ENCODE measurements at regions not wholly inside any gene's neighbourhood (a gene's known extent, or its start where the extent isn't known, plus 50 kb on each side); places are given as distances from the start of the nearest gene placed in this dataset.

- H3K4me1 ChIP-seq (ENCODE audit: control insufficient read depth, insufficient read depth, low read length), result no peaks in the 10 kb centered on the region; the same call in 1 of the 2 replicates
- no peak for TF ChIP-seq ZBTB48 (tag by site-specific recombination; IDR thresholded peaks at IDR 0.05)
- CTCF ChIA-PET, result interaction anchor here (0.7 to 0.9 kb wide), 2 partner anchors 85 to 1422 kb away, joined by 3 read pairs; no protein-coding TSS in a partner anchor
- H3K9me3 ChIP-seq (ENCODE audit: control insufficient read depth, insufficient read depth, low read depth, low read length), result no peaks in the 10 kb centered on the region
- POLR2A ChIA-PET, result no interaction called here
- H3K36me3 ChIP-seq (ENCODE audit: control insufficient read depth in 2 of 2, insufficient read depth in 1 of 2, low read length in 2 of 2), result no peaks in the 10 kb centered on the region
- H3K4me3 ChIP-seq (ENCODE audit: low read depth, low read length), result no peak overlapping the region
- no peak overlapping the region for H3K27ac ChIP-seq (ENCODE audit: extremely low read depth, low read depth, low read length)
Measured at GRCh38 chr5:51043745-51044144, 339.5 kb upstream of the ISL1 start.

DNA sequence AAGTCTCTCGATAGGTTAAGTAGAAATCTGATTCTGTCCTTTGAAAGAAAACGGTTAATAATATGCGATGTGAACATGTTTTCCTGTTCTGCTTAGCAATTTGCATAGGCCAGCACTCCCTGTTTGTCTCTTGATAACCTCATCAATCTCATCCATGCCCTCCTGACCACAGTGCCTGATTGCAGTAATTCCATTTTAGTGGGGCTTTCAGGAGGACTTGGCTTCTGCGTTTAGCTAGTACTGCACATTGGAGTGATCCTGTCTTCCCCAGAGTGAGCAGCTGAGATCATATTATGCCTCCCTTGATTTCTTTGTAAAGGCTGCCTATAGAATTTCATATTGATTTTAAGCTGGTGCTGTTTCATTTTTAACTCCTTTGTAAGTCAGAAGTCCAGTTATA, 335.9 kb upstream of the ISL1 start:
- Histone ChIP-seq H3K36me3 (ENCODE audit: control insufficient read depth in 2 of 2, insufficient read depth in 1 of 2, low read length in 2 of 2) (no peaks in the 10 kb centered on the region), H3K27ac (ENCODE audit: extremely low read depth, low read depth, low read length) (no peak overlapping the region), H3K4me3 (ENCODE audit: low read depth, low read length) (no peak overlapping the region), H3K4me1 (ENCODE audit: control insufficient read depth, insufficient read depth, low read length) (no peaks in the 10 kb centered on the region), H3K9me3 (ENCODE audit: control insufficient read depth, insufficient read depth, low read depth, low read length) (no peaks in the 10 kb centered on the region; the same call in 1 of the 2 replicates)
- TF ChIP-seq FEZF1 (tag by site-specific recombination; IDR thresholded peaks at IDR 0.05) (no peak), MYNN (tag by site-specific recombination; IDR thresholded peaks at IDR 0.05; ENCODE audit: borderline replicate concordance) (no peak), ZNF423 (tag by site-specific recombination; IDR thresholded peaks at IDR 0.05) (no peak), KLF10 (tag by site-specific recombination; IDR thresholded peaks at IDR 0.05) (no peak), ZNF658 (tag by site-specific recombination; IDR thresholded peaks at IDR 0.05) (no peak), OSR2 (tag by site-specific recombination; IDR thresholded peaks at IDR 0.05) (no peak), ZNF112 (tag by site-specific recombination; IDR thresholded peaks at IDR 0.05) (no peak), ZNF48 (tag by site-specific recombination; IDR thresholded peaks at IDR 0.05) (no peak), ZNF621 (tag by site-specific recombination; IDR thresholded peaks at IDR 0.05) (no peak), ZNF610 (tag by site-specific recombination; IDR thresholded peaks at IDR 0.05; ENCODE audit: borderline replicate concordance) (no peak), ZNF791 (tag by site-specific recombination; IDR thresholded peaks at IDR 0.05) (no peak), ZNF157 (tag by site-specific recombination; IDR thresholded peaks at IDR 0.05) (no peak), YY1 (tag by site-specific recombination; IDR thresholded peaks at IDR 0.05) (no peak), REST (tag by site-specific recombination; IDR thresholded peaks at IDR 0.05) (no peak), ZNF747 (tag by site-specific recombination; IDR thresholded peaks at IDR 0.05) (no peak)
- TF ChIP-seq, protein P1, sequence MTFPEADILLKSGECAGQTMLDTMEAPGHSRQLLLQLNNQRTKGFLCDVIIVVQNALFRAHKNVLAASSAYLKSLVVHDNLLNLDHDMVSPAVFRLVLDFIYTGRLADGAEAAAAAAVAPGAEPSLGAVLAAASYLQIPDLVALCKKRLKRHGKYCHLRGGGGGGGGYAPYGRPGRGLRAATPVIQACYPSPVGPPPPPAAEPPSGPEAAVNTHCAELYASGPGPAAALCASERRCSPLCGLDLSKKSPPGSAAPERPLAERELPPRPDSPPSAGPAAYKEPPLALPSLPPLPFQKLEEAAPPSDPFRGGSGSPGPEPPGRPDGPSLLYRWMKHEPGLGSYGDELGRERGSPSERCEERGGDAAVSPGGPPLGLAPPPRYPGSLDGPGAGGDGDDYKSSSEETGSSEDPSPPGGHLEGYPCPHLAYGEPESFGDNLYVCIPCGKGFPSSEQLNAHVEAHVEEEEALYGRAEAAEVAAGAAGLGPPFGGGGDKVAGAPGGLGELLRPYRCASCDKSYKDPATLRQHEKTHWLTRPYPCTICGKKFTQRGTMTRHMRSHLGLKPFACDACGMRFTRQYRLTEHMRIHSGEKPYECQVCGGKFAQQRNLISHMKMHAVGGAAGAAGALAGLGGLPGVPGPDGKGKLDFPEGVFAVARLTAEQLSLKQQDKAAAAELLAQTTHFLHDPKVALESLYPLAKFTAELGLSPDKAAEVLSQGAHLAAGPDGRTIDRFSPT (tag by site-specific recombination; IDR thresholded peaks at IDR 0.05), result no peak
- TF ChIP-seq, protein P2, sequence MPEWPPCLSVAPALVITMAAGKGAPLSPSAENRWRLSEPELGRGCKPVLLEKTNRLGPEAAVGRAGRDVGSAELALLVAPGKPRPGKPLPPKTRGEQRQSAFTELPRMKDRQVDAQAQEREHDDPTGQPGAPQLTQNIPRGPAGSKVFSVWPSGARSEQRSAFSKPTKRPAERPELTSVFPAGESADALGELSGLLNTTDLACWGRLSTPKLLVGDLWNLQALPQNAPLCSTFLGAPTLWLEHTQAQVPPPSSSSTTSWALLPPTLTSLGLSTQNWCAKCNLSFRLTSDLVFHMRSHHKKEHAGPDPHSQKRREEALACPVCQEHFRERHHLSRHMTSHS (tag by site-specific recombination; IDR thresholded peaks at IDR 0.05), result no peak
- POLR2A ChIA-PET, result no interaction called here
- CTCF ChIA-PET, result interaction anchor here (1.0 kb wide), 1 partner anchor 12 kb away, joined by 3 read pairs; no protein-coding TSS in a partner anchor
